HG03442 (cell line): ENCODE measurements at regions not wholly inside any gene's neighbourhood (a gene's known extent, or its start where the extent isn't known, plus 50 kb on each side); places are given as distances from the start of the nearest gene placed in this dataset.

Source experiments
- ATAC-seq: cut with Tn5 transposase; IDR thresholded peaks from one replicate; pipeline ENCODE4 v1.9.1; 2021; ENCODE audit warnings: mild to moderate bottlenecking, moderate library complexity; ENCODE audit not compliant: unreplicated experiment

- no peak for ATAC-seq
Measured at GRCh38 chr22:49240016-49240380, 587.7 kb downstream of the BRD1 start.

GRCh38 chr22:49239264-49240015, 588.2 kb downstream of the BRD1 start:
- no peak for ATAC-seq

- ATAC-seq: no peak
Measured at GRCh38 chr22:49238181-49239141, 589.2 kb downstream of the BRD1 start.

GRCh38 chr22:49237703-49238102, 590.0 kb downstream of the BRD1 start:
- ATAC-seq: no peak

GRCh38 chr22:49237279-49237678, 590.4 kb downstream of the BRD1 start:
- no peak for ATAC-seq

GRCh38 chr22:49236541-49237075, 591.1 kb downstream of the BRD1 start:
- ATAC-seq: no peak

GRCh38 chr22:49235463-49236300, 592.0 kb downstream of the BRD1 start:
- ATAC-seq: no peak

GRCh38 chr22:49234459-49234858, 593.2 kb downstream of the BRD1 start:
- ATAC-seq: no peak

GRCh38 chr22:49233507-49234100, 594.1 kb downstream of the BRD1 start:
- no peak for ATAC-seq

- ATAC-seq: no peak
Measured at GRCh38 chr22:49232319-49233067, 595.2 kb downstream of the BRD1 start.

GRCh38 chr22:49230194-49230577, 597.5 kb downstream of the BRD1 start:
- ATAC-seq: no peak

- ATAC-seq: no peak
Measured at GRCh38 chr22:49229483-49230193, 598.0 kb downstream of the BRD1 start.

- no peak for ATAC-seq
Measured at GRCh38 chr22:49228431-49229037, 599.1 kb downstream of the BRD1 start.

- no peak for ATAC-seq
Measured at GRCh38 chr22:49227670-49228069, 600.0 kb downstream of the BRD1 start.

- ATAC-seq: no peak
Measured at GRCh38 chr22:49226096-49226495, 601.6 kb downstream of the BRD1 start.

GRCh38 chr22:49224243-49224642, 603.4 kb downstream of the BRD1 start:
- no peak for ATAC-seq

- ATAC-seq: no peak
Measured at GRCh38 chr22:49218142-49218541, 609.5 kb downstream of the BRD1 start.

GRCh38 chr22:49216579-49216978, 611.1 kb downstream of the BRD1 start:
- no peak for ATAC-seq

GRCh38 chr22:49215840-49216239, 611.8 kb downstream of the BRD1 start:
- no peak for ATAC-seq
